Choroid plexus epithelial cell (primary cell): ENCODE measurements at regions not wholly inside any gene's neighbourhood (a gene's known extent, or its start where the extent isn't known, plus 50 kb on each side); places are given as distances from the start of the nearest gene placed in this dataset.
A peak's percentile ranks its signal among the peaks of the same experiment; 100 is the strongest.

Source experiments
- DNase-seq: peaks from one replicate; pipeline ENCODE4 v3.0.0-alpha.2; 2010; ENCODE audit warnings: low read depth
- H3K4me3 ChIP-seq: 2 replicates; pipeline ENCODE4 v1.5.1; 2011; ENCODE audit warnings: low read depth, mild to moderate bottlenecking, control low read depth, low read length, moderate library complexity
- CTCF ChIP-seq: conservative IDR thresholded peaks from 2 replicates; pipeline ENCODE4 v1.5.1; 2011; ENCODE audit warnings: low read depth, mild to moderate bottlenecking, control low read depth, inconsistent platforms, low read length, moderate library complexity

GRCh38 chr6:66199171-66199570, 492.1 kb upstream of the EYS start:
- H3K4me3 ChIP-seq = no peak overlapping the region
- DNase-seq = peak; percentile 0
- no peak for TF ChIP-seq CTCF

- no peak overlapping the region for H3K4me3 ChIP-seq
- no peak for DNase-seq
- no peak for TF ChIP-seq CTCF
Observed at GRCh38 chr6:66198062-66198624, 491.1 kb upstream of the EYS start.

- TF ChIP-seq CTCF = no peak
- no peak overlapping the region for H3K4me3 ChIP-seq
- no peak for DNase-seq
Observed at GRCh38 chr6:66190858-66191257, 483.8 kb upstream of the EYS start.

- TF ChIP-seq CTCF = no peak
- no peak for DNase-seq
- no peak overlapping the region for H3K4me3 ChIP-seq
Observed at GRCh38 chr6:66189915-66190314, 482.9 kb upstream of the EYS start.

GRCh38 chr6:66186756-66187155, 479.7 kb upstream of the EYS start:
- DNase-seq = no peak
- no peak overlapping the region for H3K4me3 ChIP-seq
- no peak for TF ChIP-seq CTCF

GRCh38 chr6:66184091-66184490, 477.1 kb upstream of the EYS start:
- no peak for DNase-seq
- no peak overlapping the region for H3K4me3 ChIP-seq
- TF ChIP-seq CTCF = no peak

GRCh38 chr6:66179361-66179760, 472.3 kb upstream of the EYS start:
- DNase-seq = peak; percentile 6
- no peak overlapping the region for H3K4me3 ChIP-seq
- no peak for TF ChIP-seq CTCF
